H1 (cell line): ENCODE measurements at regions not wholly inside any gene's neighbourhood (a gene's known extent, or its start where the extent isn't known, plus 50 kb on each side); places are given as distances from the start of the nearest gene placed in this dataset.

Experiments
- CTCF ChIA-PET: fragments of 300-600 bp; sonication (Branson Sonifier 250); formaldehyde crosslinking; loops from one replicate; lab custom pipeline; 2021; ENCODE audit not compliant: partially characterized antibody; lab: Charles Lee
- POLR2A ChIA-PET: fragments of 300-600 bp; sonication (Branson Sonifier 250); formaldehyde crosslinking; loops from one replicate; lab custom pipeline; 2021; ENCODE audit warnings: inconsistent platforms; ENCODE audit not compliant: partially characterized antibody; lab: Charles Lee
- DNase-seq, 2 experiments: peaks; one replicate each; pipeline versions ENCODE4 v3.0.0 to v3.0.0-alpha.2; 2010 to 2022; ENCODE audit warnings: low spot score in 2 of 2, low read depth in 1 of 2, mixed read lengths in 1 of 2
- FAIRE-seq: peaks from 2 replicates; lab custom pipeline; 2011; peaks lifted over from hg19 to GRCh38; lab: Jason Lieb, UNC
- H2AFZ ChIP-seq: 2 replicates; pipeline ENCODE4 v1.8.1; 2012; ENCODE audit warnings: low read length, inconsistent platforms
- H2AK5ac ChIP-seq: 2 replicates; pipeline ENCODE4 v1.6.1; 2013; ENCODE audit warnings: low read depth, low read length
- H2BK120ac ChIP-seq: replicated peaks from 2 replicates; pipeline ENCODE3; 2013; ENCODE audit warnings: low read depth, low read length, inconsistent platforms
- H2BK12ac ChIP-seq: 2 replicates; pipeline ENCODE4 v1.6.1; 2013; ENCODE audit warnings: low read depth, low read length
- H2BK15ac ChIP-seq: 2 replicates; pipeline ENCODE4 v1.6.1; 2013; ENCODE audit warnings: low read length
- H2BK20ac ChIP-seq: 2 replicates; pipeline ENCODE4 v1.6.1; 2013; ENCODE audit warnings: low read length
- H2BK5ac ChIP-seq: 2 replicates; pipeline ENCODE4 v1.6.1; 2013; ENCODE audit warnings: low read depth, low read length
- H3K14ac ChIP-seq: 2 replicates; pipeline ENCODE4 v1.6.1; 2013; ENCODE audit warnings: inconsistent platforms; ENCODE audit not compliant: insufficient read length
- H3K18ac ChIP-seq: 2 replicates; pipeline ENCODE4 v1.6.1; 2013; ENCODE audit warnings: low read length; ENCODE audit errors: extremely low read depth
- H3K23ac ChIP-seq: 2 replicates; pipeline ENCODE4 v1.6.1; 2013; ENCODE audit warnings: inconsistent platforms; ENCODE audit not compliant: insufficient read length
- H3K23me2 ChIP-seq: 2 replicates; pipeline ENCODE4 v1.6.1; 2013; ENCODE audit warnings: low read depth, low read length
- H3K27ac ChIP-seq: 2 replicates; pipeline ENCODE4 v1.6.1; 2011; ENCODE audit warnings: low read depth, low read length, inconsistent platforms
- H3K27me3 ChIP-seq, 4 experiments: replicated peaks in 1 of 4; 1 replicate in 1 of 4; 2 replicates in 3 of 4; pipeline versions ENCODE4 v1.6.1 to v1.8.1; 2011 to 2013; ENCODE audit warnings: low read length in 3 of 4, mild to moderate bottlenecking in 3 of 4, inconsistent platforms in 2 of 4, mixed read lengths in 2 of 4, moderate library complexity in 1 of 4; ENCODE audit not compliant: control insufficient read depth in 3 of 4, insufficient read depth in 3 of 4; ENCODE audit errors: extremely low read depth in 1 of 4
- H3K36me3 ChIP-seq, 4 experiments: 2 replicates each; pipeline versions ENCODE4 v1.6.1 to v1.8.1; 2011 to 2013; ENCODE audit warnings: mild to moderate bottlenecking in 4 of 4, low read length in 3 of 4, moderate library complexity in 2 of 4, control low read depth in 1 of 4, inconsistent platforms in 1 of 4; ENCODE audit not compliant: insufficient read depth in 4 of 4, control insufficient read depth in 2 of 4
- H3K4ac ChIP-seq: replicated peaks from 2 replicates; pipeline ENCODE3; 2013; ENCODE audit warnings: low read length, low read depth, mixed read lengths, inconsistent platforms; ENCODE audit not compliant: insufficient read length
- H3K4me1 ChIP-seq, 4 experiments: replicated peaks in 1 of 4; 1 replicate in 1 of 4; 2 replicates in 3 of 4; pipeline versions ENCODE4 v1.6.1 to v1.8.1; 2011 to 2013; ENCODE audit warnings: low read length in 3 of 4, inconsistent platforms in 2 of 4, mixed read lengths in 1 of 4; ENCODE audit not compliant: insufficient read depth in 4 of 4, control insufficient read depth in 3 of 4
- H3K4me2 ChIP-seq, 2 experiments: 2 replicates each; pipeline versions ENCODE4 v1.6.1 to v1.8.1; 2011 to 2013; ENCODE audit warnings: low read depth in 2 of 2, low read length in 2 of 2, control low read depth in 1 of 2, inconsistent platforms in 1 of 2, mild to moderate bottlenecking in 1 of 2; ENCODE audit not compliant: insufficient read depth in 1 of 2
- H3K4me3 ChIP-seq, 4 experiments: fragments of 200-600, 300-600 bp in 1 of 4; sonication (generic), shearing (Covaris generic), sonication (Bioruptor Twin) in 1 of 4; 2 replicates each; pipeline versions ENCODE4 v1.5.1 to v1.8.1; 2011 to 2016; ENCODE audit warnings: low read length in 4 of 4, low read depth in 3 of 4, control low read depth in 2 of 4, inconsistent platforms in 2 of 4, mild to moderate bottlenecking in 2 of 4, mixed read lengths in 1 of 4, moderate library complexity in 1 of 4; ENCODE audit not compliant: insufficient read depth in 2 of 4; ENCODE audit errors: extremely low read depth in 1 of 4
- H3K56ac ChIP-seq: replicated peaks from 2 replicates; pipeline ENCODE3; 2013; ENCODE audit warnings: low read depth, mild to moderate bottlenecking, mixed read lengths, low read length, inconsistent platforms; ENCODE audit not compliant: insufficient read length
- H3K79me1 ChIP-seq: 2 replicates; pipeline ENCODE4 v1.6.1; 2013; ENCODE audit warnings: low read depth, low read length, control low read depth
- H3K79me2 ChIP-seq, 2 experiments: 2 replicates each; pipeline versions ENCODE4 v1.6.1 to v1.8.1; 2012 to 2013; ENCODE audit warnings: low read length in 2 of 2, mild to moderate bottlenecking in 2 of 2, inconsistent platforms in 1 of 2; ENCODE audit not compliant: insufficient read depth in 2 of 2, control insufficient read depth in 1 of 2
- H3K9ac ChIP-seq, 4 experiments: replicated peaks in 1 of 4; 1 replicate in 1 of 4; 2 replicates in 3 of 4; pipeline versions ENCODE4 v1.6.1 to v1.8.1; 2011 to 2013; ENCODE audit warnings: low read depth in 3 of 4, low read length in 3 of 4, control low read depth in 2 of 4, mild to moderate bottlenecking in 2 of 4, moderate library complexity in 2 of 4, inconsistent platforms in 1 of 4; ENCODE audit errors: extremely low read depth in 1 of 4
- H3K9me3 ChIP-seq, 2 experiments: 2 replicates each; pipeline versions ENCODE4 v1.6.1 to v1.8.1; 2012 to 2013; ENCODE audit warnings: mild to moderate bottlenecking in 2 of 2, moderate library complexity in 2 of 2, control low read depth in 1 of 2, inconsistent platforms in 1 of 2, low read depth in 1 of 2, low read length in 1 of 2, mixed read lengths in 1 of 2; ENCODE audit not compliant: insufficient read depth in 2 of 2
- H4K20me1 ChIP-seq, 2 experiments: replicated peaks in 1 of 2; 2 replicates each; pipeline versions ENCODE3 to v1.8.1; 2011 to 2013; ENCODE audit warnings: inconsistent platforms in 2 of 2, low read length in 2 of 2, mild to moderate bottlenecking in 1 of 2; ENCODE audit not compliant: insufficient read depth in 2 of 2, control insufficient read depth in 1 of 2
- H4K5ac ChIP-seq: 2 replicates; pipeline ENCODE4 v1.6.1; 2013; ENCODE audit warnings: low read length, low read depth, mixed read lengths, inconsistent platforms; ENCODE audit not compliant: insufficient read length
- H4K8ac ChIP-seq: 2 replicates; pipeline ENCODE4 v1.8.0; 2013; ENCODE audit warnings: mild to moderate bottlenecking, moderate library complexity, low read length, inconsistent platforms; ENCODE audit not compliant: insufficient read depth; ENCODE audit errors: extremely low read depth
- H4K91ac ChIP-seq: replicated peaks from 2 replicates; pipeline ENCODE3; 2013; ENCODE audit warnings: low read length, mixed read lengths, inconsistent platforms; ENCODE audit not compliant: insufficient read length
- CBX8 ChIP-seq: fragments of 300-800, 300-1000 bp; sonication (generic); IDR thresholded peaks from 2 replicates; pipeline ENCODE4 v1.7.1; 2016; ENCODE audit warnings: low read depth, low read length, borderline replicate concordance
- CEBPB ChIP-seq: IDR thresholded peaks from 2 replicates; pipeline ENCODE4 v1.6.1; 2012; ENCODE audit warnings: low read depth, low read length
- SP2 ChIP-seq: IDR thresholded peaks from 2 replicates; pipeline ENCODE4 v1.6.1; 2012; ENCODE audit warnings: mild to moderate bottlenecking, low read length, inconsistent platforms
- WGBS, 2 experiments: shearing (Covaris generic) in 1 of 2; methylation state at CpG; one replicate each; pipeline versions ENCODE4 v1.1.6 to v1.1.7; 2013 to 2015; ENCODE audit warnings: low lambda C conversion rate in 2 of 2, mixed read lengths in 2 of 2, inconsistent platforms in 1 of 2, low coverage in 1 of 2, missing lambda C conversion rate in 1 of 2; ENCODE audit not compliant: insufficient replicate concordance in 2 of 2, insufficient coverage in 1 of 2, insufficient read length in 1 of 2; ENCODE audit errors: extremely low coverage in 1 of 2, missing lambda C conversion rate in 1 of 2; 5-methylcytosine and 5-hydroxymethylcytosine counted together

- H3K9me3 ChIP-seq = no peaks in the 10 kb centered on the region
- H3K79me2 ChIP-seq = no peaks in the 10 kb centered on the region
- no peak for DNase-seq
- H2BK12ac ChIP-seq = no peak overlapping the region
- no peak overlapping the region for H3K14ac ChIP-seq
- no peak overlapping the region for H3K23ac ChIP-seq
- H4K5ac ChIP-seq = no peak overlapping the region
- POLR2A ChIA-PET = no interaction called here
- TF ChIP-seq CEBPB (no peak), CBX8 (no peak), SP2 (no peak)
- TF ChIP-seq, all 59 proteins: peak for 0
- Histone ChIP-seq H3K56ac (no peak overlapping the region), H3K4me3 (no peak overlapping the region), H4K20me1 (no peaks in the 10 kb centered on the region), H3K4ac (no peak overlapping the region), H3K4me1 (peaks cover 0 to 3% (median 1%) of the 10 kb centered on the region in 4 experiments; a peak in 2 of 7 replicates), H3K23me2 (no peaks in the 10 kb centered on the region), H4K91ac (no peak overlapping the region), H3K9ac (no peak overlapping the region), H3K27me3 (no peaks in the 10 kb centered on the region), H2BK5ac (no peak overlapping the region), H3K27ac (no peak overlapping the region), H3K36me3 (no peaks in the 10 kb centered on the region), H3K18ac (no peak overlapping the region), H3K4me2 (no peak overlapping the region), H2AK5ac (no peak overlapping the region), H2BK15ac (no peak overlapping the region), H2BK20ac (no peak overlapping the region), H2AFZ (no peak overlapping the region), H2BK120ac (no peak overlapping the region), H4K8ac (no peak overlapping the region), H3K79me1 (no peaks in the 10 kb centered on the region)
- WGBS, 2 experiments = 92% methylated on average over 4 of the region's 4 CpGs; no CpG with 5 or more reads in 1 of the 2 experiments
- CTCF ChIA-PET = interaction anchor here (0.7 kb wide), 1 partner anchor 151 kb away, joined by 3 read pairs; no protein-coding TSS in a partner anchor
- FAIRE-seq = no peak
Observed at GRCh38 chr11:45503311-45503710, 162.1 kb downstream of the CHST1 start.
